Neutrophil (primary cell): ENCODE measurements at regions not wholly inside any gene's neighbourhood (a gene's known extent, or its start where the extent isn't known, plus 50 kb on each side); places are given as distances from the start of the nearest gene placed in this dataset.

Experiments
- H3K27ac ChIP-seq: fragments of 200-600 bp; sonication (generic); 2 replicates; pipeline ENCODE4 v1.5.1; 2016; ENCODE audit warnings: mild to moderate bottlenecking, moderate library complexity
- H3K27me3 ChIP-seq: fragments of 200-600 bp; sonication (generic); 2 replicates; pipeline ENCODE4 v1.6.0; 2016; ENCODE audit warnings: mild to moderate bottlenecking
- H3K36me3 ChIP-seq: fragments of 200-600 bp; sonication (generic); 2 replicates; pipeline ENCODE4 v1.5.1; 2017
- H3K4me1 ChIP-seq, 2 experiments: fragments of 200-600 bp in 1 of 2; sonication (generic) in 1 of 2; 1 replicate in 1 of 2; 2 replicates in 1 of 2; pipeline versions ENCODE4 v1.5.1 to v1.6.1; 2013 to 2016; ENCODE audit warnings: low read depth in 1 of 2, low read length in 1 of 2, mild to moderate bottlenecking in 1 of 2, moderate library complexity in 1 of 2; ENCODE audit not compliant: control insufficient read depth in 1 of 2, insufficient read depth in 1 of 2
- H3K4me3 ChIP-seq, 2 experiments: fragments of 200-600 bp in 1 of 2; sonication (generic) in 1 of 2; 1 replicate in 1 of 2; 2 replicates in 1 of 2; pipeline ENCODE4 v1.5.1; 2013 to 2016; ENCODE audit warnings: low read depth in 1 of 2, low read length in 1 of 2, mild to moderate bottlenecking in 1 of 2, moderate library complexity in 1 of 2
- H3K9me3 ChIP-seq: fragments of 200-600 bp; sonication (generic); 2 replicates; pipeline ENCODE4 v1.5.1; 2016
- CTCF ChIP-seq: fragments of 200-600 bp; sonication (generic); IDR thresholded peaks from 2 replicates; pipeline ENCODE4 v1.5.1; 2016; ENCODE audit warnings: antibody characterized with exemption

- no peak for TF ChIP-seq CTCF
- Histone ChIP-seq H3K4me1 (no peaks in the 10 kb centered on the region), H3K27me3 (no peaks in the 10 kb centered on the region), H3K36me3 (no peaks in the 10 kb centered on the region), H3K4me3 (no peak overlapping the region), H3K27ac (no peak overlapping the region), H3K9me3 (no peaks in the 10 kb centered on the region)
These were observed 449.1 kb downstream of the PSAT1 start for GRCh38 chr9:78746010-78746409.

- H3K27ac ChIP-seq = no peak overlapping the region
- H3K9me3 ChIP-seq = no peaks in the 10 kb centered on the region
- no peak overlapping the region for H3K4me3 ChIP-seq
- no peaks in the 10 kb centered on the region for H3K27me3 ChIP-seq
- no peaks in the 10 kb centered on the region for H3K4me1 ChIP-seq
- H3K36me3 ChIP-seq = no peaks in the 10 kb centered on the region
- no peak for TF ChIP-seq CTCF
These were observed 456.1 kb downstream of the PSAT1 start for GRCh38 chr9:78753039-78753438.

GRCh38 chr9:78756813-78757510 lies 460.0 kb downstream of the PSAT1 start:
- no peaks in the 10 kb centered on the region for H3K36me3 ChIP-seq
- no peak overlapping the region for H3K27ac ChIP-seq
- no peak overlapping the region for H3K4me3 ChIP-seq
- H3K9me3 ChIP-seq = no peaks in the 10 kb centered on the region
- no peak for TF ChIP-seq CTCF
- no peaks in the 10 kb centered on the region for H3K4me1 ChIP-seq
- no peaks in the 10 kb centered on the region for H3K27me3 ChIP-seq

- H3K27ac ChIP-seq = no peak overlapping the region
- no peaks in the 10 kb centered on the region for H3K4me1 ChIP-seq
- H3K9me3 ChIP-seq = no peaks in the 10 kb centered on the region
- no peaks in the 10 kb centered on the region for H3K36me3 ChIP-seq
- H3K4me3 ChIP-seq = no peak overlapping the region
- no peak for TF ChIP-seq CTCF
- H3K27me3 ChIP-seq = no peaks in the 10 kb centered on the region
These were observed 466.5 kb downstream of the PSAT1 start for GRCh38 chr9:78763424-78763823.

GRCh38 chr9:78765861-78766260 lies 468.9 kb downstream of the PSAT1 start:
- Histone ChIP-seq H3K4me3 (no peak overlapping the region), H3K36me3 (no peaks in the 10 kb centered on the region), H3K27ac (no peak overlapping the region), H3K4me1 (no peaks in the 10 kb centered on the region), H3K27me3 (no peaks in the 10 kb centered on the region), H3K9me3 (no peaks in the 10 kb centered on the region)
- TF ChIP-seq CTCF = no peak
